ENCODE measurements at regions not wholly inside any gene's neighbourhood (a gene's known extent, or its start where the extent isn't known, plus 50 kb on each side); places are given as distances from the start of the nearest gene placed in this dataset.

GRCh38 chr6:90658497-90658896 lies 71.6 kb upstream of the MAP3K7 start:
- DNase-seq: no peak
- intact Hi-C loops (cut with micrococcal nuclease; ENCODE audit: unreplicated experiment): no loop called here
- BruUV-seq (replicated peaks): no TSS peak
- ChIA-PET POLR2A (ENCODE audit: unreplicated experiment) (no interaction called here), CTCF (no interaction called here)
- no peaks in the 10 kb centered on the region for H3K36me3 ChIP-seq (ENCODE audit: low read depth)
- H3K27me3 ChIP-seq (ENCODE audit: insufficient read depth, low read depth): no peaks in the 10 kb centered on the region
- H3K4me1 ChIP-seq (replicated peaks; ENCODE audit: insufficient read depth): no peaks in the 10 kb centered on the region
- no peak overlapping the region for H3K4me3 ChIP-seq
- no peaks in the 10 kb centered on the region for H3K9me2 ChIP-seq (ENCODE audit: insufficient read depth)
- no peaks in the 10 kb centered on the region for H3F3A ChIP-seq (ENCODE audit: insufficient read depth, low read depth)
- H3K27ac ChIP-seq: no peak overlapping the region
- TF ChIP-seq CTCF (conservative IDR thresholded peaks at IDR 0.05): no peak
- no peak for TF ChIP-seq EZH2 (IDR thresholded peaks at IDR 0.05; ENCODE audit: low read depth)
- H3K9me3 ChIP-seq (ENCODE audit: insufficient read depth, low read depth): no peaks in the 10 kb centered on the region
- H4K20me1 ChIP-seq (ENCODE audit: insufficient read depth): no peaks in the 10 kb centered on the region
- no peaks in the 10 kb centered on the region for H3K79me2 ChIP-seq (ENCODE audit: low read depth)
- H3K4me2 ChIP-seq: no peak overlapping the region
- H2AFZ ChIP-seq: no peak overlapping the region

- Histone ChIP-seq H3F3A (ENCODE audit: insufficient read depth, low read depth) (no peaks in the 10 kb centered on the region), H3K79me2 (ENCODE audit: low read depth) (no peaks in the 10 kb centered on the region), H3K4me1 (replicated peaks; ENCODE audit: insufficient read depth) (no peaks in the 10 kb centered on the region), H3K36me3 (ENCODE audit: low read depth) (no peaks in the 10 kb centered on the region), H3K27me3 (ENCODE audit: insufficient read depth, low read depth) (no peaks in the 10 kb centered on the region), H3K27ac (no peak overlapping the region), H3K9me2 (ENCODE audit: insufficient read depth) (no peaks in the 10 kb centered on the region), H3K4me2 (no peak overlapping the region), H3K9me3 (ENCODE audit: insufficient read depth, low read depth) (no peaks in the 10 kb centered on the region), H3K4me3 (no peak overlapping the region), H4K20me1 (ENCODE audit: insufficient read depth) (no peaks in the 10 kb centered on the region), H2AFZ (no peak overlapping the region)
- TF ChIP-seq CTCF (conservative IDR thresholded peaks at IDR 0.05) (no peak), EZH2 (IDR thresholded peaks at IDR 0.05; ENCODE audit: low read depth) (no peak)
- intact Hi-C loops (cut with micrococcal nuclease; ENCODE audit: unreplicated experiment): no loop called here
- ChIA-PET CTCF (no interaction called here), POLR2A (ENCODE audit: unreplicated experiment) (no interaction called here)
- no peak for DNase-seq
- no TSS peak for BruUV-seq (replicated peaks)
Observed at GRCh38 chr6:90656325-90656724, 69.5 kb upstream of the MAP3K7 start.

- POLR2A ChIA-PET (ENCODE audit: unreplicated experiment): no interaction called here
- no peaks in the 10 kb centered on the region for H3K27me3 ChIP-seq (ENCODE audit: insufficient read depth, low read depth)
- H3K4me2 ChIP-seq: no peak overlapping the region
- no peaks in the 10 kb centered on the region for H3K9me2 ChIP-seq (ENCODE audit: insufficient read depth)
- no peaks in the 10 kb centered on the region for H4K20me1 ChIP-seq (ENCODE audit: insufficient read depth)
- TF ChIP-seq EZH2 (IDR thresholded peaks at IDR 0.05; ENCODE audit: low read depth): no peak
- TF ChIP-seq CTCF (conservative IDR thresholded peaks at IDR 0.05): no peak
- CTCF ChIA-PET: no interaction called here
- no peak overlapping the region for H3K27ac ChIP-seq
- H3F3A ChIP-seq (ENCODE audit: insufficient read depth, low read depth): no peaks in the 10 kb centered on the region
- H3K79me2 ChIP-seq (ENCODE audit: low read depth): no peaks in the 10 kb centered on the region
- H3K36me3 ChIP-seq (ENCODE audit: low read depth): no peaks in the 10 kb centered on the region
- intact Hi-C loops (cut with micrococcal nuclease; ENCODE audit: unreplicated experiment): no loop called here
- DNase-seq: no peak
- no peak overlapping the region for H3K4me3 ChIP-seq
- H2AFZ ChIP-seq: no peak overlapping the region
- no peaks in the 10 kb centered on the region for H3K9me3 ChIP-seq (ENCODE audit: insufficient read depth, low read depth)
- H3K4me1 ChIP-seq (replicated peaks; ENCODE audit: insufficient read depth): no peaks in the 10 kb centered on the region
- no TSS peak for BruUV-seq (replicated peaks)
Observed at GRCh38 chr6:90654806-90655205, 67.9 kb upstream of the MAP3K7 start.
